ENCODE measurements at regions not wholly inside any gene's neighbourhood (a gene's known extent, or its start where the extent isn't known, plus 50 kb on each side); places are given as distances from the start of the nearest gene placed in this dataset.

- TF ChIP-seq EZH2 (IDR thresholded peaks at IDR 0.05; ENCODE audit: insufficient read depth, poor library complexity, severe bottlenecking) (no peak), EZH2phosphoT487 (IDR thresholded peaks at IDR 0.05; ENCODE audit: insufficient read depth, low read depth) (no peak)
Measured at GRCh38 chr14:30299915-30300314, 259.0 kb upstream of the G2E3 start.

Data from GM23248 (cell line).